GM21526 (cell line): ENCODE measurements at regions not wholly inside any gene's neighbourhood (a gene's known extent, or its start where the extent isn't known, plus 50 kb on each side); places are given as distances from the start of the nearest gene placed in this dataset.

Experiments
- ATAC-seq: cut with Tn5 transposase; IDR thresholded peaks from one replicate; pipeline ENCODE4 v1.9.1; 2021; ENCODE audit warnings: moderate library complexity; ENCODE audit not compliant: unreplicated experiment, low FRiP score

GRCh38 chrX:39367416-39367815 is 566.2 kb downstream of the MID1IP1 start:
- no peak for ATAC-seq

GRCh38 chrX:39372115-39372514 is 570.9 kb downstream of the MID1IP1 start:
- no peak for ATAC-seq

GRCh38 chrX:39377157-39377556 is 575.9 kb downstream of the MID1IP1 start:
- ATAC-seq: no peak

- ATAC-seq: no peak
Observed at GRCh38 chrX:39377773-39378172, 576.5 kb downstream of the MID1IP1 start.

GRCh38 chrX:39381422-39381821 is 580.2 kb downstream of the MID1IP1 start:
- ATAC-seq: no peak

GRCh38 chrX:39384996-39385395 is 583.7 kb downstream of the MID1IP1 start:
- no peak for ATAC-seq

GRCh38 chrX:39388730-39389129 is 587.5 kb downstream of the MID1IP1 start:
- no peak for ATAC-seq

- ATAC-seq: no peak
Observed at GRCh38 chrX:39396358-39396995, 595.2 kb downstream of the MID1IP1 start.

GRCh38 chrX:39397561-39398199 is 596.4 kb downstream of the MID1IP1 start:
- ATAC-seq: no peak

- ATAC-seq: no peak
Observed at GRCh38 chrX:39398215-39398962, 597.1 kb downstream of the MID1IP1 start.

GRCh38 chrX:39398963-39399261 is 597.7 kb downstream of the MID1IP1 start:
- ATAC-seq: no peak

GRCh38 chrX:39399387-39399786 is 598.1 kb downstream of the MID1IP1 start:
- no peak for ATAC-seq

GRCh38 chrX:39401483-39402110 is 600.3 kb downstream of the MID1IP1 start:
- no peak for ATAC-seq

- no peak for ATAC-seq
Observed at GRCh38 chrX:39402158-39402557, 600.9 kb downstream of the MID1IP1 start.

GRCh38 chrX:39406799-39407198 is 605.5 kb downstream of the MID1IP1 start:
- no peak for ATAC-seq

GRCh38 chrX:39409246-39409917 is 608.1 kb downstream of the MID1IP1 start:
- no peak for ATAC-seq

GRCh38 chrX:39414290-39414854 is 613.1 kb downstream of the MID1IP1 start:
- ATAC-seq: no peak

GRCh38 chrX:39416547-39417260 is 615.4 kb downstream of the MID1IP1 start:
- no peak for ATAC-seq

GRCh38 chrX:39418254-39418704 is 617.0 kb downstream of the MID1IP1 start:
- ATAC-seq: no peak
